A673 (cell line): ENCODE measurements at regions not wholly inside any gene's neighbourhood (a gene's known extent, or its start where the extent isn't known, plus 50 kb on each side); places are given as distances from the start of the nearest gene placed in this dataset.

Experiments
- BruUV-seq: library from RNA; stranded (reverse); fragments of 400-500 nt; replicated peaks from 2 replicates; lab custom pipeline; 2021; lab: Mats Ljungman, UMichigan
- CTCF ChIA-PET: fragments of 300-600 bp; sonication (Branson Sonifier 250); formaldehyde crosslinking; loops from one replicate; lab custom pipeline; 2022; ENCODE audit warnings: antibody characterized with exemption; lab: Charles Lee
- POLR2A ChIA-PET: fragments of 300-600 bp; sonication (Branson Sonifier 250); formaldehyde crosslinking; loops from one replicate; lab custom pipeline; 2022; ENCODE audit warnings: antibody characterized with exemption; ENCODE audit not compliant: low non-redundant PET; lab: Charles Lee
- DNase-seq: peaks from one replicate; pipeline ENCODE4 v3.0.0-alpha.2; 2015; ENCODE audit warnings: low spot score
- H3K27ac ChIP-seq: fragments of 200-600 bp; sonication (generic); 2 replicates; pipeline ENCODE4 v1.5.1; 2016; ENCODE audit warnings: mixed run types, low read depth, mild to moderate bottlenecking, mixed read lengths, antibody characterized with exemption, low read length; ENCODE audit not compliant: poor library complexity, severe bottlenecking
- H3K27me3 ChIP-seq: fragments of 200-600 bp; sonication (generic); replicated peaks from 2 replicates; pipeline ENCODE4 v1.6.1; 2017; ENCODE audit warnings: mixed run types, low read depth, mild to moderate bottlenecking, mixed read lengths, antibody characterized with exemption, low read length; ENCODE audit not compliant: insufficient read depth, poor library complexity
- H3K36me3 ChIP-seq: fragments of 200-600 bp; sonication (generic); 2 replicates; pipeline ENCODE4 v1.6.1; 2016; ENCODE audit warnings: mixed run types, mild to moderate bottlenecking, mixed read lengths, antibody characterized with exemption, low read length; ENCODE audit not compliant: insufficient read depth, poor library complexity, severe bottlenecking
- H3K4me1 ChIP-seq: fragments of 200-600 bp; sonication (generic); 2 replicates; pipeline ENCODE4 v1.6.1; 2017; ENCODE audit warnings: mixed run types, mild to moderate bottlenecking, mixed read lengths, antibody characterized with exemption, low read length; ENCODE audit not compliant: insufficient read depth, poor library complexity, severe bottlenecking
- H3K4me3 ChIP-seq: fragments of 200-600 bp; sonication (generic); 2 replicates; pipeline ENCODE4 v1.5.1; 2016; ENCODE audit warnings: low read depth, mixed run types, mild to moderate bottlenecking, mixed read lengths, low read length; ENCODE audit not compliant: poor library complexity, severe bottlenecking
- H3K9me3 ChIP-seq: fragments of 200-600 bp; sonication (generic); 2 replicates; pipeline ENCODE4 v1.6.1; 2016; ENCODE audit warnings: mixed run types, low read depth, mild to moderate bottlenecking, mixed read lengths, antibody characterized with exemption, low read length; ENCODE audit not compliant: poor library complexity, severe bottlenecking
- CTCF ChIP-seq: fragments of 300-800, 200-600 bp; sonication (generic); conservative IDR thresholded peaks from 2 replicates; pipeline ENCODE4 v1.5.1; 2017; ENCODE audit warnings: low read depth, mild to moderate bottlenecking, antibody characterized with exemption, low read length, moderate library complexity, mixed read lengths
- EZH2 ChIP-seq: fragments of 200-600 bp; sonication (generic); IDR thresholded peaks from 2 replicates; pipeline ENCODE4 v1.6.1; 2017; ENCODE audit warnings: borderline replicate concordance, low read depth, mild to moderate bottlenecking, mixed read lengths, antibody characterized with exemption, low read length; ENCODE audit not compliant: poor library complexity, severe bottlenecking
- intact Hi-C: fragments of 100-400 bp; cut with micrococcal nuclease; formaldehyde crosslinking; loops from one replicate; pipeline ENCODE4 v1.10.0; 2022; ENCODE audit not compliant: unreplicated experiment

DNA sequence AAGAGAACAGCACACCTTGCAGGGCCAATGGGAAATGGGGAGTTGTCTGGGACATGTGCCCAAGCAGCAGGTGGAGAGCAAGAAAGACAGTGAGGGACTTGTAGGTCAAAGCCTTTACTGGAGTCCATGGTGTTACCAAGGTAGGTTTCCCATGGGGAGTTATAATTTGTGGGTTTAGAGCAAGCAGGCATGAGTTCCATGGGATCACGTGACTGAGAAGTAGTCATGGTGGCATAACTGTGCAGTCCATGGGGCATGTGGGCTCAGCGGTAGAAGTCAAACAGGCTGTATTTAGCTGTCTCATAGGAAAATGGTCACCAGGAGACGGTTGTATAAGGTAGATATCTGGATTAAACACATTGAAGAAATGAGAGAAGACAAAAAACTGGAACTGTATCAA, 715.1 kb downstream of the SLITRK1 start:
- no TSS peak for BruUV-seq
- ChIA-PET POLR2A (no interaction called here), CTCF (no interaction called here)
- intact Hi-C loops = no loop called here
- no peak for DNase-seq
- no peaks in the 10 kb centered on the region for H3K36me3 ChIP-seq
- H3K27ac ChIP-seq = no peak overlapping the region
- no peak overlapping the region for H3K4me3 ChIP-seq
- no peak for TF ChIP-seq EZH2
- no peaks in the 10 kb centered on the region for H3K27me3 ChIP-seq
- H3K9me3 ChIP-seq = no peaks in the 10 kb centered on the region
- H3K4me1 ChIP-seq = no peaks in the 10 kb centered on the region

DNA sequence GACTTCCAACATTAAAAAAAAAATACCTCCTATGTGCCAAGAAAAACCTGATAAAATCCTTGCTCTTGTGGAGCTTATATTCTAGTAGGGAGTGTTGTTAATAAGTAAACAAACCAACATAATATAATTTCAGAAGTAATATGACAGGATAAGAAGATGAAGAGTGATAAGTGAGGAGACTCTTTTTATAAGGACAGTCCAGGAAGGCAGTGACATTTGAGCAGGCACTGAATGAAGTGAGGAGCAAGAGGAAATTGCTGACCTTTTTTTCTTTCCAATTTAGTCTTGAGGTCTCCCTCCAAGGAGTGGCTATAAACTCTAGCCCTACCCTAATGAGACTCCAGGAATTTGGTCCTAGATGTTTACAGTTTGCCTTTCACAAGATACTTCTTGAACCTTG, 715.7 kb downstream of the SLITRK1 start:
- H3K9me3 ChIP-seq = no peaks in the 10 kb centered on the region
- H3K27ac ChIP-seq = no peak overlapping the region
- no TSS peak for BruUV-seq
- intact Hi-C loops = no loop called here
- no peaks in the 10 kb centered on the region for H3K4me1 ChIP-seq
- TF ChIP-seq EZH2 (no peak), CTCF (no peak)
- no peak for DNase-seq
- H3K36me3 ChIP-seq = no peaks in the 10 kb centered on the region
- H3K27me3 ChIP-seq = no peaks in the 10 kb centered on the region
- POLR2A ChIA-PET = no interaction called here
- CTCF ChIA-PET = no interaction called here
- no peak overlapping the region for H3K4me3 ChIP-seq

- Histone ChIP-seq H3K4me3 (no peak overlapping the region), H3K4me1 (no peaks in the 10 kb centered on the region), H3K9me3 (no peaks in the 10 kb centered on the region), H3K27ac (no peak overlapping the region), H3K27me3 (no peaks in the 10 kb centered on the region), H3K36me3 (no peaks in the 10 kb centered on the region)
- peak; percentile 3 for DNase-seq
- BruUV-seq = no TSS peak
- ChIA-PET CTCF (no interaction called here), POLR2A (no interaction called here)
- no peak for TF ChIP-seq CTCF
- TF ChIP-seq EZH2 = no peak
- intact Hi-C loops = no loop called here
Observed at GRCh38 chr13:83162493-83162892, 719.8 kb downstream of the SLITRK1 start.

GRCh38 chr13:83153848-83154247, 728.4 kb downstream of the SLITRK1 start:
- Histone ChIP-seq H3K4me1 (no peaks in the 10 kb centered on the region), H3K36me3 (no peaks in the 10 kb centered on the region), H3K4me3 (no peak overlapping the region), H3K27me3 (no peaks in the 10 kb centered on the region), H3K27ac (no peak overlapping the region), H3K9me3 (no peaks in the 10 kb centered on the region)
- intact Hi-C loops = no loop called here
- no TSS peak for BruUV-seq
- no peak for TF ChIP-seq CTCF
- TF ChIP-seq EZH2 = no peak
- DNase-seq = no peak
- POLR2A ChIA-PET = no interaction called here
- CTCF ChIA-PET = no interaction called here
